WTC11 (cell line): ENCODE measurements at regions not wholly inside any gene's neighbourhood (a gene's known extent, or its start where the extent isn't known, plus 50 kb on each side); places are given as distances from the start of the nearest gene placed in this dataset.

Experiments used
- ATF2 ChIP-seq: sonication (generic); formaldehyde crosslinking; IDR thresholded peaks from 2 replicates; pipeline ENCODE4 v1.8.1; 2022; ENCODE audit warnings: low read depth, missing genetic modification reagents, borderline replicate concordance
- ATF6 ChIP-seq: sonication (generic); formaldehyde crosslinking; IDR thresholded peaks from 2 replicates; pipeline ENCODE4 v1.8.1; 2023; ENCODE audit warnings: mild to moderate bottlenecking, missing genetic modification reagents
- CREB1 ChIP-seq: sonication (generic); formaldehyde crosslinking; IDR thresholded peaks from 2 replicates; pipeline ENCODE4 v1.8.0; 2023; ENCODE audit warnings: mild to moderate bottlenecking, missing genetic modification reagents
- CTCF ChIP-seq: fragments of 200-600 bp; IDR thresholded peaks from 2 replicates; pipeline ENCODE4 v1.8.0; 2022; ENCODE audit warnings: antibody characterized with exemption
- E2F5 ChIP-seq: sonication (generic); formaldehyde crosslinking; IDR thresholded peaks from 2 replicates; pipeline ENCODE4 v1.8.1; 2022; ENCODE audit warnings: mild to moderate bottlenecking, moderate library complexity, missing genetic modification reagents
- JUN ChIP-seq: sonication (generic); formaldehyde crosslinking; IDR thresholded peaks from 2 replicates; pipeline ENCODE4 v1.8.0; 2023; ENCODE audit warnings: mild to moderate bottlenecking, missing genetic modification reagents
- PRDM15 ChIP-seq: sonication (generic); formaldehyde crosslinking; IDR thresholded peaks from 2 replicates; pipeline ENCODE4 v1.8.0; 2022; ENCODE audit warnings: missing genetic modification reagents
- RELA ChIP-seq: sonication (generic); formaldehyde crosslinking; IDR thresholded peaks from 2 replicates; pipeline ENCODE4 v1.8.1; 2022; ENCODE audit warnings: missing genetic modification reagents, mild to moderate bottlenecking, borderline replicate concordance
- SP1 ChIP-seq: sonication (generic); formaldehyde crosslinking; conservative IDR thresholded peaks from 2 replicates; pipeline ENCODE4 v1.8.1; 2022; ENCODE audit warnings: missing genetic modification reagents
- TCF7 ChIP-seq: sonication (generic); formaldehyde crosslinking; IDR thresholded peaks from 2 replicates; pipeline ENCODE4 v1.8.0; 2022; ENCODE audit warnings: mild to moderate bottlenecking, low read depth, missing genetic modification reagents, moderate library complexity
- TEAD1 ChIP-seq: sonication (generic); formaldehyde crosslinking; IDR thresholded peaks from 2 replicates; pipeline ENCODE4 v1.8.0; 2022; ENCODE audit warnings: mild to moderate bottlenecking, missing genetic modification reagents
- TEAD4 ChIP-seq: sonication (generic); formaldehyde crosslinking; IDR thresholded peaks from 2 replicates; pipeline ENCODE4 v1.8.0; 2022; ENCODE audit warnings: mild to moderate bottlenecking, missing genetic modification reagents
- ZBTB43 ChIP-seq: sonication (generic); formaldehyde crosslinking; IDR thresholded peaks from 2 replicates; pipeline ENCODE4 v1.8.1; 2023; ENCODE audit warnings: mild to moderate bottlenecking, missing genetic modification reagents

GRCh38 chr4:155524926-155525455, 141.7 kb upstream of the GUCY1A1 start:
- TF ChIP-seq PRDM15 (CRISPR knock-in tag) (no peak), CTCF (no peak), TEAD1 (no peak), E2F5 (CRISPR knock-in tag) (no peak), ATF2 (CRISPR knock-in tag) (no peak), CREB1 (no peak), TEAD4 (no peak), JUN (no peak), SP1 (CRISPR knock-in tag) (no peak), ATF6 (CRISPR knock-in tag) (no peak), ZBTB43 (CRISPR knock-in tag) (no peak), RELA (CRISPR knock-in tag) (no peak), TCF7 (no peak)
